Right lobe of liver (tissue), 4 donors: ENCODE measurements at regions not wholly inside any gene's neighbourhood (a gene's known extent, or its start where the extent isn't known, plus 50 kb on each side); places are given as distances from the start of the nearest gene placed in this dataset.

Source experiments
- CTCF ChIP-seq, 4 donors: fragments of 200-600 bp in 3 of 4; fragments of 450-650 bp in 1 of 4; IDR thresholded peaks; one replicate each; pipeline versions ENCODE4 v1.5.1 to v1.8.0; 2016 to 2022; ENCODE audit warnings: antibody characterized with exemption in 4 of 4, mild to moderate bottlenecking in 2 of 4
- POLR2A ChIP-seq: fragments of 450-650 bp; IDR thresholded peaks from one replicate; pipeline ENCODE4 v1.6.1; 2017; ENCODE audit warnings: antibody characterized with exemption, mild to moderate bottlenecking
- donor health status: DM: no; HTN: no; CAD: no.
- donor health status: DM: no; HTN: no; CAD: no.
- donor health status: DM: no; HTN: yes; CAD: no.

- no peak for TF ChIP-seq POLR2A
- no peak for TF ChIP-seq CTCF (IDR thresholded peaks at IDR 0.05)
Measured at GRCh38 chr15:87133704-87134103, 1054.0 kb downstream of the AGBL1 start.
